Brain pericyte (primary cell): ENCODE measurements at regions not wholly inside any gene's neighbourhood (a gene's known extent, or its start where the extent isn't known, plus 50 kb on each side); places are given as distances from the start of the nearest gene placed in this dataset.
"Not testable (repeated sequence)": the region's sequence is repeated elsewhere in the genome, so short reads cannot be mapped to it uniquely, and the experiment has no call there.

Experiments
- DNase-seq: peaks from one replicate; pipeline ENCODE4 v3.0.0-alpha.2; 2012; ENCODE audit warnings: low read depth, low spot score

- DNase-seq: no peak
These were observed 822.6 kb downstream of the TBC1D32 start for GRCh38 chr6:120511712-120512111.

- DNase-seq: no peak
These were observed 835.6 kb downstream of the TBC1D32 start for GRCh38 chr6:120498711-120499110.

GRCh38 chr6:120496661-120497060, 837.6 kb downstream of the TBC1D32 start:
- no peak for DNase-seq

DNA sequence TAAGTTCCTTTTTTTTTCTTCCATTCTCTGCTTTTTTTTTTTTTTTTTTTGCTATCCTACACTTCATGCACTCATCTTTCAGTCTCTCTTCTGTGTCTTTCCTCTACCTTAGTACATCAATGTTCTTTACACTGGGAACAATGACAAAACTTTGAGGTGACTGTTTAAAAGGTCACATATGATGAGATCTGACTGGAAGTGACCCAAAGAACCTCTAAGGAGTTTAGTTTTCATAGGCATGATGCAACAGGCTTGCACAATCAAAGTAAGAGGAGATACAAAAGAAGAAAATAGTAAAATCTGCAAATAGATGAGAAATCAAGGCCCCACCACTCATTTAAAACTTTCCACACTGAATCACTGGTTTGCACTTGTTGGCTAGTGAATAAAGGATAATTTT, 840.8 kb downstream of the TBC1D32 start:
- no peak for DNase-seq

- no peak for DNase-seq
These were observed 844.3 kb downstream of the TBC1D32 start for GRCh38 chr6:120489941-120490340.

DNA sequence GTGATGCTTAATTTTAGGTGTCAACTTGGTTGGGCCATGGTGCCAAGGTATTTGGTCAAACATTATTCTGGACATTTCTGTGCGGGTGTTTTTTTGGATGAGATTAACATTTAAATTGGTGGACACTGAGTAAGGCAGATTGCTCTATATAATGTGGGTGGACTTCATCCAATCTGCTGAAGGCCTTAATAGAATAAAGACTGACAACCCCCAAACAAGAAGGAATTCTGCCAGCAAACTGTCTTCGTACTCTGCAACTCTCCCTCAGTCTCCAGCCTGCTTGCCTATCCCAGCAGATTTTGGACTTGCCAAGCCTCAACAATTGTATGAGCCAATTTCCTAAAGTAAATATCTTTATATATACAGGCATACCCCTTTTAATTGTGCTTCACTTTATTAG, 850.1 kb downstream of the TBC1D32 start:
- DNase-seq: no peak

GRCh38 chr6:120478650-120479049, 855.6 kb downstream of the TBC1D32 start:
- DNase-seq: no peak

GRCh38 chr6:120473804-120474203, 860.5 kb downstream of the TBC1D32 start:
- no peak for DNase-seq

DNA sequence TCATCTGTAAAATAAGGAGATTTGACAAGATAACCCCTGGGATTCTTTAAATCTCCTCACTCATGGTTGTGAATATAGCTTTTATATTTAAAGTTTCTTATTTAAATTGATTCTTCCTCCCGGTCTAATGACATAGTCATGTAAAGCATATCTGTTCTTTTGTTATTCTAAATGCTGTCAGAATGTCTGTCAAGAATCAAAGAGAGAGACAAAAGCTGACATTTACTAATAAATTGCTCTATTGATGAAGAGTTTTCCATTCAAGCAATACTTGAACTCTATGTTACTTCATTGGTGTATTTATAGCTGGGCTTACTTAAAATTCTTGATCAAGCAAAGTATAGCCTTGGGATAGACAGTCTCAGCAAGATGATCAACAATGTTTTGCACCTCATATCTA, 865.8 kb downstream of the TBC1D32 start:
- DNase-seq: no peak

DNA sequence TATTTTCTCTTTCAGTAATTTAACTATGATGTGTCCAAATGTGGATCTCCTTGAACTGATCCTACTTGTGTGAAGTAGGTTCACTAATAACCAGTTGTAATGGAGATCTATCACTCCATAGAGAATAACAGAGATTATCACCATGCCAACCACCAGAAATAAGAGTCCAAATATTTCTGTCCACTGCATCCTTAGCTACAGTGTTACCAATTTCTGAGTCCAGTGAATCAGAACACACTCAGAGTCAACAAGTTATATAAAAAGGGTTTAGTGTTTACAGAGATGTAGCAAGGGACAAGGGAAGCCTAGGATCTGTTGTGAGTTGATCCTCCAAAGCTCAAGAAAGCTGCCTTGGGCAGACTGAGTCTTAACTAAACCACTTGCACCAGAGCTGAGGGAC, 882.8 kb downstream of the TBC1D32 start:
- DNase-seq: no peak

- no peak for DNase-seq
These were observed 886.7 kb downstream of the TBC1D32 start for GRCh38 chr6:120447605-120448004.

DNA sequence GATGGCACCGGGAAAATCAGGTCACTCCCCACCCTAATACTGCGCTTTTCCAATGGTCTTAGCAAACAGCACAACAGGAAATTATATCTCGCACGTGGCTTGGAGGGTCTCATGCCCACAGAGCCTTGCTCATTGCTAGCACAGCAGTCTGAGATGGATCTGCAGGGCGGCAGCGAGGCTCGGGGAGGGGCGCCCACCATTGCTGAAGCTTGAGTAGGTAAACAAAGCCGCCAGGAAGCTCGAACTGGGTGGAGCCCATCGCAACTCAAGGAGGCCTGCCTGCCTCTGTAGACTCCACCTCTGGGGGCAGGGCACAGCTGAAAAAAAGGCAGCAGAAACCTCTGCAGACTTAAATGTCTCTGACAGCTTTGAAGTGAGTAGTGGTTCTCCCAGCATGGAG, 901.4 kb downstream of the TBC1D32 start:
- DNase-seq: not testable (repeated sequence)

- no peak for DNase-seq
These were observed 902.4 kb downstream of the TBC1D32 start for GRCh38 chr6:120431841-120432240.

DNA sequence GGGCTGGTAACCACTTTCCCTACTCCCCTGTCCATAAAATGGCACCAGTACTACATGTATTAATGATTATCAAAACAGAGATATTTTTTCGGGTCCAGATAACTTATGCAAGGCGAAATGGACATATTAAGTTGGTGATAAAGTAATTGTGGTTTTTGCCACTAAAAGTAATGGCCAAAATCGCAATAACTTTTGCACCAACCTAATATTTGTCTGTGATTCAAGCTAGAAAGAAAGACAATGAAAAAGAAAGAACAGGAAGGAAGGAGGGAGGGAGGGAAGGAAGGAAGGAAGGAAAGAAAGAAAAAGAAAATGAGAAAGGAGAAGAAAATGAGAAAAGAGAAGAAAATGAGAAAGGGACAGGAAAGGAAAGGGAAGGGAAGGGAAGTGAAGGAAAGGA, 922.9 kb downstream of the TBC1D32 start:
- DNase-seq: no peak

- DNase-seq: no peak
These were observed 923.7 kb downstream of the TBC1D32 start for GRCh38 chr6:120410586-120410985.

- no peak for DNase-seq
These were observed 926.6 kb downstream of the TBC1D32 start for GRCh38 chr6:120407696-120408095.

GRCh38 chr6:120405947-120406346, 928.3 kb downstream of the TBC1D32 start:
- no peak for DNase-seq

- no peak for DNase-seq
These were observed 938.5 kb downstream of the TBC1D32 start for GRCh38 chr6:120395784-120396183.

DNA sequence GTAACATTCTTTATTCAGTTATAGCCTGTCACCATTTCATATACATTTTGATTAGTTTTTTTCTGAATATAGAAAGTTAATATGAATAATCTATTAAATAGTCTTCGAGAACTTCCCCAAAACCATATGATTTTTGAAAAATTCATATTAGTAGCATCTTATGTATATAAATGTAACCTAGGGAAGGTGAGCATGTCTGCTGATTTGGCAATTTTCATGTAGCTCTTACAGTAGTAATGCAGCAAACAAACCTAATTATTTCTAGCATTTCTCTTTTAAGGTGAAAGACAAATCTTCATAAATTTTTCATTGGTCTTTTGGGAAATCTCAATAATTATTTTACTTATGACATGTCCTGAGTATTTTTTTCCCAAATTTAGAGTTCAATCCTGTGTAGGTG, 939.0 kb downstream of the TBC1D32 start:
- DNase-seq: no peak

DNA sequence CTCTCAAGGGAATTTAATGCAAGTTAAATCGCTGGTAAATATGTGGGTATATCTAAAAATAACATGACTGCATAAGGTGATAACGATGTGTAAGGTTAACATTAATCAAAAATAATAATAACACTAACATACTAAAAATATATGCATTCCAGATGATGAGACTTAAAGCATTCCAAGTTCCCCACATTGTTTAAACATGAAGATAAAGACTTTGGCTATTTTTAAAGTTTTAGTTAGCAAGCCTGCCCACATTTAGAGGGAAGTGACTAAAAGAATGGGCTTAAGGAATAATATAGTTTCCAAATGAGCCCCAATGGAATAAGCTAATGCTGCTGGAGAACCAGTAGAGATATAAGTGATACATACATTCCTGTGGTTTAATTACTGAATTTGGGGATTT, 941.3 kb downstream of the TBC1D32 start:
- no peak for DNase-seq

DNA sequence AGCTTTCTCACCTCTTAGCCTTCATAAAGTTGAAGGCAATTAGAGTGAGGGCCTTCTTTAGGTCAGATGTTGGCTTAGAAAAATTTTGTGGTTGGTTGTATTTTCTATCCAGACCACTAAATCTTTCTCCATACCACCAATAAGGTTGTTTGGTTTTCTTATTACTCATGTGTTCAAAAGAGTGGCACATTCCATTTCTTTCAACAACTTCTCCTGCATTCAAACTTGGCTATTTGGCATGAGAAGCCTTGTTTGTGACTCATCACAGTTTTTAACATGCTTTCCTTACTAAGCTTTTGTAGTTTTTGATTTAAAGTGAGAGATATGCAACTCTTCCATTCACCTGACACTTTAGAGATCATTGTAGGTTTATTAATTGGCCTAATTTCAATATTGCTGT, 949.6 kb downstream of the TBC1D32 start:
- DNase-seq: no peak

GRCh38 chr6:120383681-120384080, 950.6 kb downstream of the TBC1D32 start:
- no peak for DNase-seq

DNA sequence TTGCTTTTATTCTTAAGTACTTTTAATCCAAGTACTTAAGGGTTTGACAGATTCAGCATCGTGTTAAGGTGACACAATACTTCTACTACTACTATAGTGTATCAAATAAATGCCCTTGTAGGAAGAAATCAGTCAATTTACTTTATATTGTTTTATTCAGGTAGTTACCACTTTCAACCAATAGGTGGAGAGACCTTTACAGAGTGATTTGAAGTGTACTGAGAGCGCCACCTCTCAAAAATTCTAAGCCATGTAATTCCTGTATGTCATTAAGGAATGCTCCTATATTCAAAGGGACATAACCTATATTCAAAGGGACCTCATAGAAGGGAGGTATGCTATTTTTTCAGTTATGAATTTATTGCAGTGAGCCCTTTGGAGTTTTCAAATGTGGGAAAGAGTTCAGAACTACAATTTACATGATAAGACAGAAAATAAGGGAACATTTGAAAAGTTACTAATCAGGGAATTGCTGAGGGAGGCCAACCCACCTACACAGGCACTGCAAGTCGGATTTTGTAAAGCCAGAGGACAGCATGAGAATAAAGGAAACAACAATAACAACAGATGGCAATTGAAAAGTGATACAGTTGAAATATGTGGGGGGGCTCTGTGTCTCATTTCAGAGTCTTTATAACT, 955.6 kb downstream of the TBC1D32 start:
- DNase-seq: no peak

DNA sequence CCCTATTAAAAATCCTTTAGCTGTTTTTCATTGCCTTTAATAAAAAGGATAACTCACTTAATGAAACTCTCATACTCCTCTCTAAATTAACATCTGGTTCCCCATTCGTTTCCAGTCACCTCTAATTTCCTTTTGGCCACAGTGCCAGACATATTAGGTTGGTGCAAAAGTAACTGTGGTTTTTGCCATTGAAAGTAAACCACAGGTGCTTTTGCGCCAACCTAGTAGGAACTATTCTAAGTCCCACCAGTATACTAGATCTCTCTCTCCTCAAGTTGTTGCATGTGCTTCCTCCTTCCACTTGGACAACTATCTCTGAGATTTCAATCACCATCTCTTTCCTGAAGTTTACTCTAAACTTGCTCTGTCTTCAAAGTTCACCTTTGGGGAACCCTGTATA, 961.1 kb downstream of the TBC1D32 start:
- DNase-seq: no peak
